Ishikawa (cell line): ENCODE measurements at regions not wholly inside any gene's neighbourhood (a gene's known extent, or its start where the extent isn't known, plus 50 kb on each side); places are given as distances from the start of the nearest gene placed in this dataset.

Experiments
- EP300 ChIP-seq: IDR thresholded peaks from 2 replicates; pipeline ENCODE4 v1.6.1; 2012; ENCODE audit warnings: borderline replicate concordance
- RAD21 ChIP-seq: IDR thresholded peaks from 2 replicates; pipeline ENCODE4 v1.6.1; 2012; ENCODE audit warnings: low read depth
- YY1 ChIP-seq: IDR thresholded peaks from 2 replicates; pipeline ENCODE4 v1.6.1; 2012; ENCODE audit warnings: low read depth
- TF ChIP-seq, protein P1 (sequence below): IDR thresholded peaks from 2 replicates; pipeline ENCODE4 v1.6.1; 2012; ENCODE audit warnings: low read depth, mild to moderate bottlenecking

DNA sequence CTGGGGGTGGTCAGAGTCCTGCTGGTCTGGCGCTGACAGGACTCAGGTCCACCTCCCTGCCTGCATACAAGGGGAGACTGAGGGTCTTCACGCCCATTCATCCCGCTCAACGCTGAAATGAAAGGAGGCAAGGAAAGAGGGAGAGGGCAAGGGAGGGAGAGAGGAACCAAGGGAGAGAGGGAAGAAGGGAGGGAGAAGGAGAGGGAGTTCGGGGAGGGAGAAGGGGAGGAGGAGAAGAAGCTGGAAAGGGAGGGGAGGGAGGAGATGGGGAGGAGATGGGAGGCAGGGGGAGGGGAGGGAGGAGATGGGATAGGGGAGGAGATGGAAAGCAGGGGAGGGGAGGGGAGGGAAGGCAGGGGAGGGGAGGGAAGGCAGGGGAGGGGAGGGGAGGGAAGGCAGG, 69.4 kb upstream of the INPP5A start:
- TF ChIP-seq, protein P1, sequence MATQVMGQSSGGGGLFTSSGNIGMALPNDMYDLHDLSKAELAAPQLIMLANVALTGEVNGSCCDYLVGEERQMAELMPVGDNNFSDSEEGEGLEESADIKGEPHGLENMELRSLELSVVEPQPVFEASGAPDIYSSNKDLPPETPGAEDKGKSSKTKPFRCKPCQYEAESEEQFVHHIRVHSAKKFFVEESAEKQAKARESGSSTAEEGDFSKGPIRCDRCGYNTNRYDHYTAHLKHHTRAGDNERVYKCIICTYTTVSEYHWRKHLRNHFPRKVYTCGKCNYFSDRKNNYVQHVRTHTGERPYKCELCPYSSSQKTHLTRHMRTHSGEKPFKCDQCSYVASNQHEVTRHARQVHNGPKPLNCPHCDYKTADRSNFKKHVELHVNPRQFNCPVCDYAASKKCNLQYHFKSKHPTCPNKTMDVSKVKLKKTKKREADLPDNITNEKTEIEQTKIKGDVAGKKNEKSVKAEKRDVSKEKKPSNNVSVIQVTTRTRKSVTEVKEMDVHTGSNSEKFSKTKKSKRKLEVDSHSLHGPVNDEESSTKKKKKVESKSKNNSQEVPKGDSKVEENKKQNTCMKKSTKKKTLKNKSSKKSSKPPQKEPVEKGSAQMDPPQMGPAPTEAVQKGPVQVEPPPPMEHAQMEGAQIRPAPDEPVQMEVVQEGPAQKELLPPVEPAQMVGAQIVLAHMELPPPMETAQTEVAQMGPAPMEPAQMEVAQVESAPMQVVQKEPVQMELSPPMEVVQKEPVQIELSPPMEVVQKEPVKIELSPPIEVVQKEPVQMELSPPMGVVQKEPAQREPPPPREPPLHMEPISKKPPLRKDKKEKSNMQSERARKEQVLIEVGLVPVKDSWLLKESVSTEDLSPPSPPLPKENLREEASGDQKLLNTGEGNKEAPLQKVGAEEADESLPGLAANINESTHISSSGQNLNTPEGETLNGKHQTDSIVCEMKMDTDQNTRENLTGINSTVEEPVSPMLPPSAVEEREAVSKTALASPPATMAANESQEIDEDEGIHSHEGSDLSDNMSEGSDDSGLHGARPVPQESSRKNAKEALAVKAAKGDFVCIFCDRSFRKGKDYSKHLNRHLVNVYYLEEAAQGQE = no peak
- TF ChIP-seq EP300 (no peak), YY1 (no peak), RAD21 (no peak)
